ENCODE measurements at regions not wholly inside any gene's neighbourhood (a gene's known extent, or its start where the extent isn't known, plus 50 kb on each side); places are given as distances from the start of the nearest gene placed in this dataset.

GRCh38 chr1:222087221-222087920, 345.5 kb upstream of the DUSP10 start:
- Mint-ChIP-seq H3K27ac (no peak overlapping the region), H3K4me1 (no peaks in the 10 kb centered on the region), H3K9me3 (no peaks in the 10 kb centered on the region), H3K36me3 (ENCODE audit: low read depth) (no peaks in the 10 kb centered on the region), H3K4me3 (no peak overlapping the region), H3K27me3 (no peaks in the 10 kb centered on the region)
- intact Hi-C loops (cut with micrococcal nuclease): no loop called here
- DNase-seq: no peak

GRCh38 chr1:222084996-222085395, 343.1 kb upstream of the DUSP10 start:
- no peaks in the 10 kb centered on the region for H3K4me1 Mint-ChIP-seq
- H3K36me3 Mint-ChIP-seq (ENCODE audit: low read depth): no peaks in the 10 kb centered on the region
- DNase-seq: no peak
- no peak overlapping the region for H3K4me3 Mint-ChIP-seq
- H3K27me3 Mint-ChIP-seq: no peaks in the 10 kb centered on the region
- intact Hi-C loops (cut with micrococcal nuclease): no loop called here
- no peak overlapping the region for H3K27ac Mint-ChIP-seq
- no peaks in the 10 kb centered on the region for H3K9me3 Mint-ChIP-seq

- Mint-ChIP-seq H3K4me1 (no peaks in the 10 kb centered on the region), H3K4me3 (no peak overlapping the region), H3K36me3 (ENCODE audit: low read depth) (no peaks in the 10 kb centered on the region), H3K9me3 (no peaks in the 10 kb centered on the region), H3K27me3 (no peaks in the 10 kb centered on the region), H3K27ac (no peak overlapping the region)
- intact Hi-C loops (cut with micrococcal nuclease): no loop called here
- no peak for DNase-seq
These were observed 342.2 kb upstream of the DUSP10 start for GRCh38 chr1:222084048-222084447.

GRCh38 chr1:222081859-222082258, 340.0 kb upstream of the DUSP10 start:
- DNase-seq: no peak
- H3K4me1 Mint-ChIP-seq: no peaks in the 10 kb centered on the region
- no peak overlapping the region for H3K27ac Mint-ChIP-seq
- no peaks in the 10 kb centered on the region for H3K27me3 Mint-ChIP-seq
- no peak overlapping the region for H3K4me3 Mint-ChIP-seq
- no peaks in the 10 kb centered on the region for H3K9me3 Mint-ChIP-seq
- intact Hi-C loops (cut with micrococcal nuclease): no loop called here
- H3K36me3 Mint-ChIP-seq (ENCODE audit: low read depth): no peaks in the 10 kb centered on the region

GRCh38 chr1:222079566-222079965, 337.7 kb upstream of the DUSP10 start:
- H3K4me3 Mint-ChIP-seq: no peak overlapping the region
- DNase-seq: no peak
- no peaks in the 10 kb centered on the region for H3K36me3 Mint-ChIP-seq (ENCODE audit: low read depth)
- H3K27ac Mint-ChIP-seq: no peak overlapping the region
- no peaks in the 10 kb centered on the region for H3K9me3 Mint-ChIP-seq
- H3K4me1 Mint-ChIP-seq: no peaks in the 10 kb centered on the region
- intact Hi-C loops (cut with micrococcal nuclease): no loop called here
- H3K27me3 Mint-ChIP-seq: no peaks in the 10 kb centered on the region

GRCh38 chr1:222077206-222077605, 335.3 kb upstream of the DUSP10 start:
- Mint-ChIP-seq H3K4me1 (no peaks in the 10 kb centered on the region), H3K36me3 (ENCODE audit: low read depth) (no peaks in the 10 kb centered on the region), H3K27me3 (no peaks in the 10 kb centered on the region), H3K27ac (no peak overlapping the region), H3K9me3 (no peaks in the 10 kb centered on the region), H3K4me3 (no peak overlapping the region)
- no peak for DNase-seq
- intact Hi-C loops (cut with micrococcal nuclease): no loop called here

GRCh38 chr1:222074317-222074716, 332.4 kb upstream of the DUSP10 start:
- Mint-ChIP-seq H3K27me3 (no peaks in the 10 kb centered on the region), H3K36me3 (ENCODE audit: low read depth) (no peaks in the 10 kb centered on the region), H3K9me3 (no peaks in the 10 kb centered on the region), H3K4me3 (no peak overlapping the region), H3K27ac (no peak overlapping the region), H3K4me1 (no peaks in the 10 kb centered on the region)
- DNase-seq: no peak
- intact Hi-C loops (cut with micrococcal nuclease): no loop called here

GRCh38 chr1:222073307-222073995, 331.6 kb upstream of the DUSP10 start:
- no peaks in the 10 kb centered on the region for H3K36me3 Mint-ChIP-seq (ENCODE audit: low read depth)
- no peaks in the 10 kb centered on the region for H3K4me1 Mint-ChIP-seq
- intact Hi-C loops (cut with micrococcal nuclease): no loop called here
- no peak overlapping the region for H3K27ac Mint-ChIP-seq
- DNase-seq: no peak
- no peaks in the 10 kb centered on the region for H3K27me3 Mint-ChIP-seq
- H3K4me3 Mint-ChIP-seq: no peak overlapping the region
- no peaks in the 10 kb centered on the region for H3K9me3 Mint-ChIP-seq

- H3K4me3 Mint-ChIP-seq: no peak overlapping the region
- no peaks in the 10 kb centered on the region for H3K36me3 Mint-ChIP-seq (ENCODE audit: low read depth)
- intact Hi-C loops (cut with micrococcal nuclease): no loop called here
- DNase-seq: no peak
- H3K27me3 Mint-ChIP-seq: no peaks in the 10 kb centered on the region
- no peak overlapping the region for H3K27ac Mint-ChIP-seq
- no peaks in the 10 kb centered on the region for H3K9me3 Mint-ChIP-seq
- no peaks in the 10 kb centered on the region for H3K4me1 Mint-ChIP-seq
These were observed 329.5 kb upstream of the DUSP10 start for GRCh38 chr1:222071387-222071786.

GRCh38 chr1:222068937-222069336, 327.0 kb upstream of the DUSP10 start:
- H3K27me3 Mint-ChIP-seq: no peaks in the 10 kb centered on the region
- H3K9me3 Mint-ChIP-seq: peaks cover 6% of the 10 kb centered on the region
- DNase-seq: no peak
- H3K36me3 Mint-ChIP-seq (ENCODE audit: low read depth): no peaks in the 10 kb centered on the region
- no peak overlapping the region for H3K27ac Mint-ChIP-seq
- H3K4me1 Mint-ChIP-seq: no peaks in the 10 kb centered on the region
- intact Hi-C loops (cut with micrococcal nuclease): no loop called here
- no peak overlapping the region for H3K4me3 Mint-ChIP-seq

- no peaks in the 10 kb centered on the region for H3K27me3 Mint-ChIP-seq
- intact Hi-C loops (cut with micrococcal nuclease): no loop called here
- peaks cover 6% of the 10 kb centered on the region for H3K9me3 Mint-ChIP-seq
- no peak for DNase-seq
- H3K4me1 Mint-ChIP-seq: no peaks in the 10 kb centered on the region
- no peak overlapping the region for H3K4me3 Mint-ChIP-seq
- H3K36me3 Mint-ChIP-seq (ENCODE audit: low read depth): no peaks in the 10 kb centered on the region
- no peak overlapping the region for H3K27ac Mint-ChIP-seq
These were observed 326.2 kb upstream of the DUSP10 start for GRCh38 chr1:222068101-222068500.

- Mint-ChIP-seq H3K27ac (no peak overlapping the region), H3K4me1 (no peaks in the 10 kb centered on the region), H3K9me3 (peaks cover 6% of the 10 kb centered on the region), H3K27me3 (no peaks in the 10 kb centered on the region), H3K36me3 (ENCODE audit: low read depth) (no peaks in the 10 kb centered on the region), H3K4me3 (no peak overlapping the region)
- intact Hi-C loops (cut with micrococcal nuclease): no loop called here
- no peak for DNase-seq
These were observed 324.6 kb upstream of the DUSP10 start for GRCh38 chr1:222066539-222066938.

- Mint-ChIP-seq H3K4me3 (no peak overlapping the region), H3K4me1 (no peaks in the 10 kb centered on the region), H3K36me3 (ENCODE audit: low read depth) (no peaks in the 10 kb centered on the region), H3K27me3 (no peaks in the 10 kb centered on the region), H3K9me3 (peaks cover 6% of the 10 kb centered on the region), H3K27ac (no peak overlapping the region)
- no peak for DNase-seq
- intact Hi-C loops (cut with micrococcal nuclease): no loop called here
These were observed 323.3 kb upstream of the DUSP10 start for GRCh38 chr1:222065234-222065633.

GRCh38 chr1:222064388-222065211, 322.7 kb upstream of the DUSP10 start:
- no peak overlapping the region for H3K27ac Mint-ChIP-seq
- H3K36me3 Mint-ChIP-seq (ENCODE audit: low read depth): no peaks in the 10 kb centered on the region
- no peak for DNase-seq
- H3K4me3 Mint-ChIP-seq: no peak overlapping the region
- intact Hi-C loops (cut with micrococcal nuclease): no loop called here
- no peaks in the 10 kb centered on the region for H3K27me3 Mint-ChIP-seq
- H3K4me1 Mint-ChIP-seq: no peaks in the 10 kb centered on the region
- peaks cover 6% of the 10 kb centered on the region for H3K9me3 Mint-ChIP-seq

All from activated CD4-positive, alpha-beta T cell treated with anti-CD3 and anti-CD28 coated beads, Interleukin-2, amount 10 ng/mL, durations not matched to agents 24 days and 14 days (primary cell).